ENCODE measurements at regions not wholly inside any gene's neighbourhood (a gene's known extent, or its start where the extent isn't known, plus 50 kb on each side); places are given as distances from the start of the nearest gene placed in this dataset.

- TF ChIP-seq CTCF (conservative IDR thresholded peaks at IDR 0.05 in 1 of 2, IDR thresholded peaks at IDR 0.05 in 1 of 2; ENCODE audit: low read depth in 1 of 2, low read length in 2 of 2): no peak
- TF ChIP-seq EZH2 (IDR thresholded peaks at IDR 0.05; ENCODE audit: low read length, missing control alignments): no peak
Observed at GRCh38 chr5:51987239-51987638, 604.0 kb downstream of the ISL1 start.
